ENCODE measurements at regions not wholly inside any gene's neighbourhood (a gene's known extent, or its start where the extent isn't known, plus 50 kb on each side); places are given as distances from the start of the nearest gene placed in this dataset. TPM values are rescaled to one million over a fixed set of nuclear protein-coding genes. Genes with fewer than 3 reads are reported as not detected.

- ATAC-seq (ENCODE audit: poor library complexity), result no peak
- intact Hi-C loops (cut with DNase I), result no loop called here
- DNase-seq, result no peak
These were observed 1322.1 kb downstream of the TMEM121 start for GRCh38 chr14:106848330-106849121.

- DNase-seq, result no peak
- intact Hi-C loops (cut with DNase I), result no loop called here
These were observed 1324.8 kb downstream of the TMEM121 start for GRCh38 chr14:106850913-106851825.

GRCh38 chr14:106872611-106873446 lies 1346.4 kb downstream of the TMEM121 start:
- intact Hi-C loops (cut with DNase I), result no loop called here
- ATAC-seq (ENCODE audit: poor library complexity) (peak; percentile 65), DNase-seq (peak; percentile 72)

More at GRCh38 chr14:106850913-106851825, 1324.8 kb downstream of the TMEM121 start:
- no peak for ATAC-seq (ENCODE audit: poor library complexity)

GRCh38 chr14:106874350-106874749 lies 1348.0 kb downstream of the TMEM121 start:
- no peak for ATAC-seq (ENCODE audit: poor library complexity)
- intact Hi-C loops (cut with DNase I), result no loop called here
- DNase-seq, result no peak

- intact Hi-C loops (cut with DNase I), result no loop called here
- no peak for ATAC-seq (ENCODE audit: poor library complexity)
- no peak for DNase-seq
These were observed 1349.1 kb downstream of the TMEM121 start for GRCh38 chr14:106875503-106875902.

- intact Hi-C loops (cut with DNase I), result no loop called here
- ATAC-seq (ENCODE audit: poor library complexity), result no peak
- no peak for DNase-seq
These were observed 1350.3 kb downstream of the TMEM121 start for GRCh38 chr14:106876711-106877110.

- DNase-seq (no peak), ATAC-seq (ENCODE audit: poor library complexity) (no peak)
- intact Hi-C loops (cut with DNase I), result no loop called here
These were observed 1351.1 kb downstream of the TMEM121 start for GRCh38 chr14:106877517-106877916.

GRCh38 chr14:106879241-106879640 lies 1352.9 kb downstream of the TMEM121 start:
- ATAC-seq (ENCODE audit: poor library complexity), result no peak
- no peak for DNase-seq
- intact Hi-C loops (cut with DNase I), result no loop called here

- DNase-seq (no peak), ATAC-seq (ENCODE audit: poor library complexity) (no peak)
- intact Hi-C loops (cut with DNase I), result no loop called here
These were observed 1356.9 kb downstream of the TMEM121 start for GRCh38 chr14:106883218-106883692.

Small RNA genes lying in the stretch of these regions (microRNA-seq; reads per million reads assigned to microRNA genes)
- gene MIR4507 (not detected), gene MIR4537 (not detected), gene MIR4538 (not detected), gene MIR4539 (not detected), gene MIR5195 (not detected), gene MIR8071-1 (not detected), gene MIR8071-2 (not detected)

Measured in Right ventricle myocardium superior (tissue), 1 donor.